Activated CD4-positive, alpha-beta T cell treated with anti-CD3 and anti-CD28 coated beads, Interleukin-2, amount 10 ng/mL, durations not matched to agents 7 days and 5 days (primary cell): ENCODE measurements at regions not wholly inside any gene's neighbourhood (a gene's known extent, or its start where the extent isn't known, plus 50 kb on each side); places are given as distances from the start of the nearest gene placed in this dataset.

Experiments used
- CTCF ChIA-PET: fragments of 350-600 bp; sonication (Branson Sonifier 250); formaldehyde crosslinking; loops from one replicate; lab custom pipeline; 2021; ENCODE audit warnings: antibody characterized with exemption; lab: Charles Lee
- POLR2A ChIA-PET: fragments of 350-600 bp; sonication (Branson Sonifier 250); formaldehyde crosslinking; loops from one replicate; lab custom pipeline; 2021; ENCODE audit warnings: antibody characterized with exemption; lab: Charles Lee
- DNase-seq: peaks from one replicate; pipeline ENCODE4 v3.0.0-alpha.2; 2020
- H3K27ac Mint-ChIP-seq: one replicate; pipeline ENCODE4 v1.8.0; 2021; ENCODE audit warnings: mild to moderate bottlenecking, moderate library complexity, mixed read lengths
- H3K27me3 Mint-ChIP-seq: one replicate; pipeline ENCODE4 v1.8.0; 2021; ENCODE audit warnings: mixed read lengths
- H3K36me3 Mint-ChIP-seq: one replicate; pipeline ENCODE4 v1.8.0; 2021; ENCODE audit warnings: low read depth, mixed read lengths
- H3K4me1 Mint-ChIP-seq: one replicate; pipeline ENCODE4 v1.8.0; 2021; ENCODE audit warnings: mixed read lengths
- H3K4me3 Mint-ChIP-seq: one replicate; pipeline ENCODE4 v1.8.0; 2021; ENCODE audit warnings: mild to moderate bottlenecking, moderate library complexity, mixed read lengths
- H3K9me3 Mint-ChIP-seq: one replicate; pipeline ENCODE4 v1.8.0; 2021; ENCODE audit warnings: mixed read lengths

DNA sequence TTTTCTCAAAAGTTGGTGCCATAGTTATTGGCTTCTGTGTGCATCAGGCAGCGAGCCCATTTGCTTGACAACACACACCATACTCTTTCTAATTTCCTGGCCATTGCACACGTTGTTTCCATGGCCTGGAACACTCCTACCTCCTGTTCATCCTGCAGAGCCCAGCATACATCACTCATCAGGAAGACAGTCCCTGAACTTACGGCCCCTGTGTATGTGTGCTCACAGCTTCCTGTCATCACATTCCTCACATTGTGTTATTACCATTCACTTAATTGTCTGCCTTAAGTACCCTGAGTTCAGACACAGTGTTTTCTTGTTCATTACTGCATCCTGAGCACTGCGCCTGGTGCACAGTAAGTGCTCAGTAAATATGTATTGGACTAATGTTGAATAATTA is 355.9 kb downstream of the PRELID2 start:
- Mint-ChIP-seq H3K27ac (no peak overlapping the region), H3K9me3 (no peaks in the 10 kb centered on the region), H3K4me3 (no peak overlapping the region), H3K4me1 (no peaks in the 10 kb centered on the region), H3K27me3 (no peaks in the 10 kb centered on the region), H3K36me3 (no peaks in the 10 kb centered on the region)
- ChIA-PET CTCF (no interaction called here), POLR2A (no interaction called here)
- DNase-seq, result no peak

GRCh38 chr5:145478651-145479050 is 356.5 kb downstream of the PRELID2 start:
- ChIA-PET CTCF (no interaction called here), POLR2A (no interaction called here)
- no peak overlapping the region for H3K4me3 Mint-ChIP-seq
- no peaks in the 10 kb centered on the region for H3K4me1 Mint-ChIP-seq
- H3K36me3 Mint-ChIP-seq, result no peaks in the 10 kb centered on the region
- no peaks in the 10 kb centered on the region for H3K9me3 Mint-ChIP-seq
- H3K27ac Mint-ChIP-seq, result no peak overlapping the region
- H3K27me3 Mint-ChIP-seq, result no peaks in the 10 kb centered on the region
- DNase-seq, result no peak

- ChIA-PET POLR2A (no interaction called here), CTCF (no interaction called here)
- no peak for DNase-seq
These were observed 362.0 kb downstream of the PRELID2 start for GRCh38 chr5:145473042-145473642.

GRCh38 chr5:145471831-145472612 is 363.1 kb downstream of the PRELID2 start:
- no peaks in the 10 kb centered on the region for H3K27me3 Mint-ChIP-seq
- H3K36me3 Mint-ChIP-seq, result no peaks in the 10 kb centered on the region
- DNase-seq, result no peak
- H3K4me1 Mint-ChIP-seq, result no peaks in the 10 kb centered on the region
- no peak overlapping the region for H3K4me3 Mint-ChIP-seq
- CTCF ChIA-PET, result no interaction called here
- H3K9me3 Mint-ChIP-seq, result no peaks in the 10 kb centered on the region
- no peak overlapping the region for H3K27ac Mint-ChIP-seq
- POLR2A ChIA-PET, result no interaction called here

More at GRCh38 chr5:145473042-145473642, 362.0 kb downstream of the PRELID2 start:
- no peaks in the 10 kb centered on the region for H3K4me1 Mint-ChIP-seq
- H3K27ac Mint-ChIP-seq, result no peak overlapping the region
- H3K9me3 Mint-ChIP-seq, result no peaks in the 10 kb centered on the region
- H3K4me3 Mint-ChIP-seq, result no peak overlapping the region
- H3K36me3 Mint-ChIP-seq, result no peaks in the 10 kb centered on the region
- H3K27me3 Mint-ChIP-seq, result no peaks in the 10 kb centered on the region

DNA sequence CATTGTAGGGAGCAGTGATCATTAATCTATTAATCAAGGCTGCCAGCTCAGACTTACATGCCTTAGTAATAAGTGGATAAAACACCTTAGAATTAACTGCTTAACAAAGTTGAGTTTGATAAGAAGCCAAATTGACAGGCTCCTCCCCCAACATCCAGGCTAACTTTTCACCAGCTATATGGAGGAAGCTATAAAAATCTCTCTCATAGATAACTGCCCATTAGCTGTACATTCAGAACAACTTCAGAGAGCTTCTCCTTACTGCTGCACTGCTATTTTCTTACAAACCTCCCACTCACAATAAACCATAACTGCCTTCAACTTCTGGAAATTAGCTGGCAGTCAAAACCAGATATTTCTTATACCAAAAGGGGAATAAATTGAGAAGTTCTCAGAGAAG is 364.1 kb downstream of the PRELID2 start:
- Mint-ChIP-seq H3K36me3 (no peaks in the 10 kb centered on the region), H3K27ac (no peak overlapping the region), H3K9me3 (no peaks in the 10 kb centered on the region), H3K27me3 (no peaks in the 10 kb centered on the region), H3K4me3 (no peak overlapping the region), H3K4me1 (no peaks in the 10 kb centered on the region)
- DNase-seq, result no peak
- CTCF ChIA-PET, result no interaction called here
- POLR2A ChIA-PET, result no interaction called here

DNA sequence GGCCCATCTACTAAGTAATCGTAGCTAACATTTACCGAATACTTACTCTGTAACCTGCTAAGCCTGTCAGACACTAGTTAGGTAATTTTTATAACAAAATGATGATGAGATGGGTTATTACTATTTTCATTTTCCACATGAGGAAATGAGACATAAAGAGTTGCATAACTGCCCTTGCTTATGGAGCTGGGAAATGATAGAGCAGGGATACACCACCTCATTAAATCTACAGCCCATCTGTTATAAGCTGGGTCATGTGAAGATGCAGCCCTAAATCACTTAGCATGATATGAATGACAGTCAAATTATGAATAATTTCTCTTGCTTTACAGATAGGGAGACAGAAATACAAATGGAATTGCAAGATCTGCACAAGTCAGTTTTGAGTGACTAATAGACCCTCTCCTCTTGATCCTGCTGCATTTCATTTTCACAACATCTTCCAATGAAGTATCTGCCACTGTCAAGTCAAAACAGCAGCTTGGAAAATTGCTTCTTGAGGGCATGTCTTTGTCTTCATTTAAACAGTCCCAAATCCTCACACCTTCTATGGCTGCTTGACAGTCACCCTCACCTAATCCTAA is 364.7 kb downstream of the PRELID2 start:
- no peak for DNase-seq
- ChIA-PET CTCF (no interaction called here), POLR2A (no interaction called here)
- H3K36me3 Mint-ChIP-seq, result no peaks in the 10 kb centered on the region
- no peak overlapping the region for H3K4me3 Mint-ChIP-seq
- no peaks in the 10 kb centered on the region for H3K4me1 Mint-ChIP-seq
- H3K9me3 Mint-ChIP-seq, result no peaks in the 10 kb centered on the region
- no peak overlapping the region for H3K27ac Mint-ChIP-seq
- H3K27me3 Mint-ChIP-seq, result no peaks in the 10 kb centered on the region

DNA sequence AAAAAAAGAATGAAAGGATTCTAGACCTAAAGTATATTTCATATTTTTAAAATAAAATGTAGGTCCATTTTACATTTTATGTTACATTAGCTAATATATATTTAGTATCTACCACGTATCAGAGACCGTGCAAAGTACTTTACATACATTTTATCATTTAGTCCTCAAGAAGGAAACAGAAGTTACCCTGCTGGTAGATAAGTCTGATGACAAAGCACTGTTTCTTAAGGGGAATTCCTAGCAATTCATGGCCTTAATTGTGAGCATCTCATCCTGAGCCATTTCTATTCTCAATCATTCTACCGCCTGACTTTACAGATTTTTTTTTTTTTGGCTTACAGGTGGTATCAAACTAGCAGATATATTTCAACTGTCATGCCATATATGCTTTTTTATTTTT is 367.7 kb downstream of the PRELID2 start:
- CTCF ChIA-PET, result interaction anchor here (0.6 kb wide), 1 partner anchor 28 kb away, joined by 4 read pairs; no protein-coding TSS in a partner anchor

DNA sequence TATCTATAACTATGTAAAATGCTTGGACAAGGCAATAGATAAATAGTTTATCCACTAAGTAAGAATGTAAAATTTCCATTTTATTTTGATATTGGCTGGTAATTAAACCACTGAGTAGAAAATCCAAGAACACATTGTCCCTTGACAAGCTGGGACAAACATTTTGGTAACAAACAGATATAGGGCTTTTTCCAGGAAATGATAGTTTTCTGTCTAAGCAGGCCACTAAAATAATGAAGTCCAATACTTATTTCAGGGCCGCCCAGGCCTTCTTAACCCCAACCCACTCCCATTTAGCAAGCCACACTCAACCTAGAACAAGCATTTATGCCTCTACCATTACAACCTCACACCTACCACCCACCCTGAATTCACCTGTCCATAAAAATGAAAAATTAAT is 368.6 kb downstream of the PRELID2 start:
- Mint-ChIP-seq H3K36me3 (no peaks in the 10 kb centered on the region), H3K9me3 (no peaks in the 10 kb centered on the region), H3K27me3 (no peaks in the 10 kb centered on the region), H3K27ac (no peak overlapping the region), H3K4me3 (no peak overlapping the region), H3K4me1 (no peaks in the 10 kb centered on the region)
- DNase-seq, result no peak
- POLR2A ChIA-PET, result no interaction called here
- CTCF ChIA-PET, result no interaction called here

More for the DNA sequence above, 367.7 kb downstream of the PRELID2 start:
- no peak for DNase-seq
- H3K4me1 Mint-ChIP-seq, result no peaks in the 10 kb centered on the region
- H3K27ac Mint-ChIP-seq, result no peak overlapping the region
- H3K27me3 Mint-ChIP-seq, result no peaks in the 10 kb centered on the region
- H3K4me3 Mint-ChIP-seq, result no peak overlapping the region
- no peaks in the 10 kb centered on the region for H3K9me3 Mint-ChIP-seq
- POLR2A ChIA-PET, result no interaction called here
- no peaks in the 10 kb centered on the region for H3K36me3 Mint-ChIP-seq

- Mint-ChIP-seq H3K4me1 (no peaks in the 10 kb centered on the region), H3K36me3 (no peaks in the 10 kb centered on the region)
These were observed 369.5 kb downstream of the PRELID2 start for GRCh38 chr5:145465474-145466263.

DNA sequence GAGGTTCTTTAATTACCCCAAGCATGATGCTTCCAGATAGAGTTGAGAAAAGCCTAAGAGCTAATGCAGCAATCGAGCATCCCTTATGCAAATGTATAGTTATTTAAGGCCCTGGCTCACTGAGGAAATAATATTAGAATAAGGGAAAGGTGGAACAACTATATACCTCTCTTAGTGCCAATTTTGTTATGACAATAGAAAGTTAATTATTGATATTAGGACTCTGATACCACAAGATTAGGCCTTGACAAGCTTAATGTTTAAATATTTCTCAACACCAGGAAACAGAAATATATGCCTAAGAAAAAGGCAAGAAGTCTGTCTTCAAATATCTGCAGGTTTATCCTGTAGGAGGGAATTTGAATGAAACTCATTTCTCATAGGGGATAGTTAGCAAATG is 371.0 kb downstream of the PRELID2 start:
- Mint-ChIP-seq H3K9me3 (no peaks in the 10 kb centered on the region), H3K4me3 (no peak overlapping the region), H3K27me3 (no peaks in the 10 kb centered on the region), H3K36me3 (no peaks in the 10 kb centered on the region), H3K27ac (no peak overlapping the region), H3K4me1 (no peaks in the 10 kb centered on the region)
- POLR2A ChIA-PET, result no interaction called here
- CTCF ChIA-PET, result no interaction called here
- DNase-seq, result no peak

More at GRCh38 chr5:145465474-145466263, 369.5 kb downstream of the PRELID2 start:
- no peaks in the 10 kb centered on the region for H3K9me3 Mint-ChIP-seq
- no peaks in the 10 kb centered on the region for H3K27me3 Mint-ChIP-seq
- ChIA-PET POLR2A (no interaction called here), CTCF (no interaction called here)
- no peak for DNase-seq
- no peak overlapping the region for H3K27ac Mint-ChIP-seq
- no peak overlapping the region for H3K4me3 Mint-ChIP-seq

- Mint-ChIP-seq H3K4me1 (no peaks in the 10 kb centered on the region), H3K36me3 (no peaks in the 10 kb centered on the region), H3K27ac (no peak overlapping the region)
These were observed 371.5 kb downstream of the PRELID2 start for GRCh38 chr5:145463634-145464033.

DNA sequence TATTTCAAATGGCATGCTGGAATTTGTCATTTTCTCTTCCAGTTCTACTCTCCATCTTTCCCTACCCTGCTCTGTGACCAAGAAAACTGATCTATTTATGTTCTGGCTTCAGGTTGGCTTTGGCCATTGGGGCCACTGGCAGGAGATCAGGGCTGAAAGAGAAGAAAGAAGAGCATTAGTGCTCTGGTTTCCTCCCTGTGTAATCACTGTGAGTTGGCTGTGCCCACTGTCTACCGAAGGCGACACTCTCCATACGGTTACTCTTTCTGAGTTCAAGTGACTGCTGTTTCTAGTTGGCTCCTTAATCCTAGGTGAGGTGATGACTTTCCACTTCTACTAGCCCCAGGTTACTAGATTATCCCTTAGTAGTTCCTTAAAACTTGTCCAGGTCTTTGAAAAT is 372.6 kb downstream of the PRELID2 start:
- no peak for DNase-seq
- ChIA-PET POLR2A (no interaction called here), CTCF (no interaction called here)
- H3K9me3 Mint-ChIP-seq, result no peaks in the 10 kb centered on the region
- no peak overlapping the region for H3K27ac Mint-ChIP-seq
- no peak overlapping the region for H3K4me3 Mint-ChIP-seq
- H3K36me3 Mint-ChIP-seq, result no peaks in the 10 kb centered on the region
- H3K27me3 Mint-ChIP-seq, result no peaks in the 10 kb centered on the region
- no peaks in the 10 kb centered on the region for H3K4me1 Mint-ChIP-seq

More at GRCh38 chr5:145463634-145464033, 371.5 kb downstream of the PRELID2 start:
- ChIA-PET CTCF (no interaction called here), POLR2A (no interaction called here)
- no peaks in the 10 kb centered on the region for H3K9me3 Mint-ChIP-seq
- H3K27me3 Mint-ChIP-seq, result no peaks in the 10 kb centered on the region
- DNase-seq, result no peak
- H3K4me3 Mint-ChIP-seq, result no peak overlapping the region
